Astrocyte (in vitro differentiated cells and primary cell): ENCODE measurements at regions not wholly inside any gene's neighbourhood (a gene's known extent, or its start where the extent isn't known, plus 50 kb on each side); places are given as distances from the start of the nearest gene placed in this dataset.

Source experiments
- DNase-seq: peaks from one replicate; pipeline ENCODE4 v3.0.0-alpha.2; 2010; ENCODE audit warnings: low read depth
- FAIRE-seq: peaks from 2 replicates; lab custom pipeline; 2011; peaks lifted over from hg19 to GRCh38; lab: Jason Lieb, UNC
- H2AFZ ChIP-seq: 2 replicates; pipeline ENCODE4 v1.6.0; 2012; ENCODE audit warnings: low read depth, low read length, inconsistent platforms
- H3K27ac ChIP-seq: 2 replicates; pipeline ENCODE4 v1.5.1; 2011; ENCODE audit warnings: low read depth, low read length, inconsistent platforms
- H3K27me3 ChIP-seq: 2 replicates; pipeline ENCODE4 v1.6.0; 2011; ENCODE audit warnings: low read length, inconsistent platforms; ENCODE audit not compliant: insufficient read depth
- H3K36me3 ChIP-seq: 2 replicates; pipeline ENCODE4 v1.5.1; 2011; ENCODE audit warnings: low read length, inconsistent platforms; ENCODE audit not compliant: insufficient read depth
- H3K4me1 ChIP-seq: 2 replicates; pipeline ENCODE4 v1.5.1; 2011; ENCODE audit warnings: low read length, inconsistent platforms; ENCODE audit not compliant: insufficient read depth
- H3K4me2 ChIP-seq: 2 replicates; pipeline ENCODE4 v1.6.0; 2012; ENCODE audit warnings: low read length, inconsistent platforms
- H3K4me3 ChIP-seq: 2 replicates; pipeline ENCODE4 v1.5.1; 2011; ENCODE audit warnings: low read depth, mild to moderate bottlenecking, low read length, inconsistent platforms; ENCODE audit not compliant: insufficient read depth
- H3K79me2 ChIP-seq: 2 replicates; pipeline ENCODE4 v1.6.0; 2012; ENCODE audit warnings: mild to moderate bottlenecking, low read length, inconsistent platforms; ENCODE audit not compliant: insufficient read depth
- H3K9ac ChIP-seq: 2 replicates; pipeline ENCODE4 v1.6.0; 2012; ENCODE audit warnings: mild to moderate bottlenecking, low read length, inconsistent platforms
- H3K9me3 ChIP-seq: 2 replicates; pipeline ENCODE4 v1.5.1; 2012; ENCODE audit warnings: low read depth, mild to moderate bottlenecking, low read length, inconsistent platforms; ENCODE audit not compliant: insufficient read depth
- H4K20me1 ChIP-seq: 2 replicates; pipeline ENCODE4 v1.6.0; 2012; ENCODE audit warnings: low read length, inconsistent platforms; ENCODE audit not compliant: insufficient read depth
- H3K27ac Mint-ChIP-seq: one replicate; pipeline ENCODE4 v1.8.0; 2021; ENCODE audit warnings: mild to moderate bottlenecking, mixed read lengths; ENCODE audit not compliant: unreplicated experiment
- H3K27me3 Mint-ChIP-seq: one replicate; pipeline ENCODE4 v1.8.0; 2021; ENCODE audit warnings: low read depth, mixed read lengths; ENCODE audit not compliant: unreplicated experiment
- H3K36me3 Mint-ChIP-seq: one replicate; pipeline ENCODE4 v1.8.0; 2021; ENCODE audit warnings: low read depth, mixed read lengths; ENCODE audit not compliant: unreplicated experiment
- H3K4me1 Mint-ChIP-seq: one replicate; pipeline ENCODE4 v1.8.0; 2021; ENCODE audit warnings: low read depth, mixed read lengths; ENCODE audit not compliant: unreplicated experiment
- H3K4me3 Mint-ChIP-seq: one replicate; pipeline ENCODE4 v1.8.0; 2021; ENCODE audit warnings: mild to moderate bottlenecking, moderate library complexity, mixed read lengths; ENCODE audit not compliant: unreplicated experiment
- H3K9me3 Mint-ChIP-seq: one replicate; pipeline ENCODE4 v1.8.0; 2021; ENCODE audit warnings: mild to moderate bottlenecking, mixed read lengths; ENCODE audit not compliant: unreplicated experiment
- CTCF ChIP-seq: IDR thresholded peaks from 2 replicates; pipeline ENCODE4 v1.5.1; 2011; ENCODE audit warnings: low read depth, mild to moderate bottlenecking, inconsistent platforms, low read length, moderate library complexity; ENCODE audit not compliant: insufficient read depth
- EZH2 ChIP-seq: IDR thresholded peaks from 2 replicates; pipeline ENCODE4 v1.6.1; 2012; ENCODE audit warnings: mild to moderate bottlenecking, low read length, inconsistent platforms; ENCODE audit not compliant: insufficient read depth

DNA sequence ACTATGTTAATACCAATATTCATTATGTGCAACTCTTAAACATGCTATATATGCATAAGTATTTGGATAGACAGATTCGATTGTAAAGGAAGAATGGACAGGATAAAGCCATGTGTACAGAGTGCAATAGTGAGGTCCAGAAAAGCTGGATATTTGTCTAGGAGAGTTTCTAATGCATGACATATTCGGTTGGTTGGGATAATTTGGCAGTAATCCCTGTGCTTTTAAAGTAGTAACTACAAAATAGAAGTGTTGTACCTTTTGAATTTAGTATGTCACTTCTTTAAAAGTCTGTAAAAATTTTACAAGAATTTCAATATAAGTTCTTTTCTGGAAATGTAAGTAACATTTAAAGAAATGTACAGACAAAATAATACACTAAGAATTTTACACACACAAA lies 774.5 kb downstream of the USP25 start:
- no peak overlapping the region for H3K4me2 ChIP-seq
- no peaks in the 10 kb centered on the region for H3K27me3 ChIP-seq
- no peak overlapping the region for H3K4me3 ChIP-seq
- H2AFZ ChIP-seq: no peak overlapping the region
- no peak for TF ChIP-seq CTCF
- no peak for TF ChIP-seq EZH2
- Mint-ChIP-seq H3K27ac (no peak overlapping the region), H3K9me3 (no peaks in the 10 kb centered on the region), H3K4me1 (no peaks in the 10 kb centered on the region), H3K4me3 (no peak overlapping the region), H3K36me3 (no peaks in the 10 kb centered on the region), H3K27me3 (no peaks in the 10 kb centered on the region)
- FAIRE-seq (no peak), DNase-seq (peak; percentile 33)
- H3K36me3 ChIP-seq: no peaks in the 10 kb centered on the region
- no peak overlapping the region for H3K9ac ChIP-seq
- H3K27ac ChIP-seq: no peak overlapping the region
- no peaks in the 10 kb centered on the region for H4K20me1 ChIP-seq
- no peaks in the 10 kb centered on the region for H3K4me1 ChIP-seq
- H3K9me3 ChIP-seq: no peaks in the 10 kb centered on the region
- H3K79me2 ChIP-seq: no peaks in the 10 kb centered on the region

GRCh38 chr21:16504766-16505165 lies 775.0 kb downstream of the USP25 start:
- Histone ChIP-seq H3K27me3 (no peaks in the 10 kb centered on the region), H3K9ac (no peak overlapping the region), H3K4me1 (no peaks in the 10 kb centered on the region), H3K79me2 (no peaks in the 10 kb centered on the region), H2AFZ (no peak overlapping the region), H3K4me3 (no peak overlapping the region), H3K4me2 (no peak overlapping the region), H3K27ac (no peak overlapping the region), H3K36me3 (no peaks in the 10 kb centered on the region), H3K9me3 (no peaks in the 10 kb centered on the region), H4K20me1 (no peaks in the 10 kb centered on the region)
- Mint-ChIP-seq H3K4me3 (no peak overlapping the region), H3K9me3 (no peaks in the 10 kb centered on the region), H3K36me3 (no peaks in the 10 kb centered on the region), H3K27ac (no peak overlapping the region), H3K27me3 (no peaks in the 10 kb centered on the region), H3K4me1 (no peaks in the 10 kb centered on the region)
- no peak for TF ChIP-seq EZH2
- TF ChIP-seq CTCF: no peak
- FAIRE-seq (no peak), DNase-seq (no peak)

GRCh38 chr21:16509476-16509875 lies 779.7 kb downstream of the USP25 start:
- Histone ChIP-seq H3K36me3 (no peaks in the 10 kb centered on the region), H3K9ac (no peak overlapping the region), H2AFZ (no peak overlapping the region), H3K9me3 (no peaks in the 10 kb centered on the region), H4K20me1 (no peaks in the 10 kb centered on the region), H3K27ac (no peak overlapping the region), H3K79me2 (peaks cover 8% of the 10 kb centered on the region), H3K27me3 (no peaks in the 10 kb centered on the region), H3K4me1 (peaks cover 4% of the 10 kb centered on the region), H3K4me3 (no peak overlapping the region), H3K4me2 (peak overlapping the region; percentile 0)
- Mint-ChIP-seq H3K36me3 (no peaks in the 10 kb centered on the region), H3K27me3 (no peaks in the 10 kb centered on the region), H3K4me3 (no peak overlapping the region), H3K9me3 (peaks cover 2% of the 10 kb centered on the region), H3K4me1 (no peaks in the 10 kb centered on the region), H3K27ac (no peak overlapping the region)
- TF ChIP-seq EZH2: no peak
- no peak for TF ChIP-seq CTCF
- FAIRE-seq (no peak), DNase-seq (peak; percentile 92)
